SH-SY5Y (cell line): ENCODE measurements at regions not wholly inside any gene's neighbourhood (a gene's known extent, or its start where the extent isn't known, plus 50 kb on each side); places are given as distances from the start of the nearest gene placed in this dataset.

Experiments used
- GATA2 ChIP-seq: IDR thresholded peaks from 2 replicates; pipeline ENCODE4 v1.6.1; 2011; ENCODE audit warnings: mild to moderate bottlenecking, low read depth, low read length
- GATA3 ChIP-seq: IDR thresholded peaks from 2 replicates; pipeline ENCODE4 v1.6.1; 2011; ENCODE audit warnings: low read depth, mild to moderate bottlenecking, low read length, moderate library complexity

GRCh38 chr2:192749611-192750200 is 555.0 kb upstream of the TMEFF2 start:
- TF ChIP-seq GATA3 (no peak), GATA2 (no peak)
